ENCODE measurements at regions not wholly inside any gene's neighbourhood (a gene's known extent, or its start where the extent isn't known, plus 50 kb on each side); places are given as distances from the start of the nearest gene placed in this dataset.

DNA sequence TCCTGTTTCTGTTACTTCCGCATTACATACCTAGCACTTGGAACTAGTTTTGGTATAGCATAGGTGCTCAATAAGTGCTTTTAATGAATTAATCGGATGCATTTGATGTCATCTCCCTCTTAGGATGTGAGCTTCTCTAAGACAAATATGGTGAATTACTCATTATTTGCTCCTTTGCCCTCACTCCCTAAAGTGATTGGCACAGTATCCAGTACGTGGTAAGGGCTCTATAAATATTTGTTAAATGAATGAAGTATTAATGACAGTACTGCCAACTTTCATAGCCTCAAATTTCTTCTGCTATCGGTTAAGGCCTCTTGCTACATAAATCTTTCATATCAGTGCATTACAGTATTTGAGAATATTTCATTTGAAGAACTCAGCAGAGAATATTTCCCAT, 75.9 kb upstream of the ARID5B start:
- TF ChIP-seq, protein P1, sequence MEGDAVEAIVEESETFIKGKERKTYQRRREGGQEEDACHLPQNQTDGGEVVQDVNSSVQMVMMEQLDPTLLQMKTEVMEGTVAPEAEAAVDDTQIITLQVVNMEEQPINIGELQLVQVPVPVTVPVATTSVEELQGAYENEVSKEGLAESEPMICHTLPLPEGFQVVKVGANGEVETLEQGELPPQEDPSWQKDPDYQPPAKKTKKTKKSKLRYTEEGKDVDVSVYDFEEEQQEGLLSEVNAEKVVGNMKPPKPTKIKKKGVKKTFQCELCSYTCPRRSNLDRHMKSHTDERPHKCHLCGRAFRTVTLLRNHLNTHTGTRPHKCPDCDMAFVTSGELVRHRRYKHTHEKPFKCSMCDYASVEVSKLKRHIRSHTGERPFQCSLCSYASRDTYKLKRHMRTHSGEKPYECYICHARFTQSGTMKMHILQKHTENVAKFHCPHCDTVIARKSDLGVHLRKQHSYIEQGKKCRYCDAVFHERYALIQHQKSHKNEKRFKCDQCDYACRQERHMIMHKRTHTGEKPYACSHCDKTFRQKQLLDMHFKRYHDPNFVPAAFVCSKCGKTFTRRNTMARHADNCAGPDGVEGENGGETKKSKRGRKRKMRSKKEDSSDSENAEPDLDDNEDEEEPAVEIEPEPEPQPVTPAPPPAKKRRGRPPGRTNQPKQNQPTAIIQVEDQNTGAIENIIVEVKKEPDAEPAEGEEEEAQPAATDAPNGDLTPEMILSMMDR (IDR thresholded peaks at IDR 0.05), result no peak
- TF ChIP-seq POLR2AphosphoS5 (IDR thresholded peaks at IDR 0.05) (no peak), POLR2A (IDR thresholded peaks at IDR 0.05) (no peak)

All from breast epithelium (tissue), 3 donors.